RWPE2 (cell line): ENCODE measurements at regions not wholly inside any gene's neighbourhood (a gene's known extent, or its start where the extent isn't known, plus 50 kb on each side); places are given as distances from the start of the nearest gene placed in this dataset.

Source experiments
- ATAC-seq: fragments of 200-7000 bp; cut with Tn5 transposase; 3 replicates; pipeline ENCODE4 v1.9.1; 2021; ENCODE audit warnings: low read depth
- DNase-seq: peaks from one replicate; pipeline ENCODE4 v3.0.0-alpha.2; 2020; ENCODE audit warnings: low spot score
- H3K27ac ChIP-seq: fragments of 450-650 bp; 2 replicates; pipeline ENCODE4 v1.5.1; 2017; ENCODE audit warnings: mild to moderate bottlenecking; ENCODE audit not compliant: poor library complexity, severe bottlenecking
- H3K27me3 ChIP-seq: fragments of 250-450 bp; sonication (Bioruptor Pico); 2 replicates; pipeline ENCODE4 v1.5.1; 2021; ENCODE audit warnings: mild to moderate bottlenecking, moderate library complexity; ENCODE audit not compliant: insufficient read depth, poor library complexity, severe bottlenecking
- H3K36me3 ChIP-seq: fragments of 250-450 bp; sonication (Bioruptor Pico); 2 replicates; pipeline ENCODE4 v1.5.1; 2020; ENCODE audit warnings: low read depth, mild to moderate bottlenecking, moderate library complexity
- H3K4me1 ChIP-seq: fragments of 250-450 bp; sonication (Bioruptor Pico); 2 replicates; pipeline ENCODE4 v1.5.1; 2021; ENCODE audit warnings: mild to moderate bottlenecking, moderate library complexity; ENCODE audit not compliant: insufficient read depth, poor library complexity, severe bottlenecking
- H3K4me3 ChIP-seq: fragments of 250-450 bp; sonication (Bioruptor Pico); 2 replicates; pipeline ENCODE4 v1.5.1; 2021; ENCODE audit warnings: mild to moderate bottlenecking, moderate library complexity; ENCODE audit not compliant: severe bottlenecking
- H3K9me3 ChIP-seq: fragments of 250-450 bp; sonication (Bioruptor Pico); 2 replicates; pipeline ENCODE4 v1.5.1; 2021; ENCODE audit warnings: mild to moderate bottlenecking, moderate library complexity; ENCODE audit not compliant: severe bottlenecking
- TF ChIP-seq, protein P1 (sequence below): fragments of 450-650 bp; IDR thresholded peaks from one replicate; pipeline ENCODE4 v1.5.1; 2017; ENCODE audit warnings: mild to moderate bottlenecking, moderate library complexity; ENCODE audit not compliant: poor library complexity, severe bottlenecking

GRCh38 chr7:26603631-26604030, 260.8 kb downstream of the SKAP2 start:
- ATAC-seq: peak; percentile 100
- DNase-seq: no peak

GRCh38 chr7:26608402-26608801, 256.0 kb downstream of the SKAP2 start:
- Histone ChIP-seq H3K27me3 (no peaks in the 10 kb centered on the region), H3K9me3 (no peaks in the 10 kb centered on the region), H3K4me1 (peaks cover 4% of the 10 kb centered on the region), H3K4me3 (no peak overlapping the region), H3K36me3 (no peaks in the 10 kb centered on the region), H3K27ac (no peak overlapping the region)
- ATAC-seq: no peak
- TF ChIP-seq, protein P1, sequence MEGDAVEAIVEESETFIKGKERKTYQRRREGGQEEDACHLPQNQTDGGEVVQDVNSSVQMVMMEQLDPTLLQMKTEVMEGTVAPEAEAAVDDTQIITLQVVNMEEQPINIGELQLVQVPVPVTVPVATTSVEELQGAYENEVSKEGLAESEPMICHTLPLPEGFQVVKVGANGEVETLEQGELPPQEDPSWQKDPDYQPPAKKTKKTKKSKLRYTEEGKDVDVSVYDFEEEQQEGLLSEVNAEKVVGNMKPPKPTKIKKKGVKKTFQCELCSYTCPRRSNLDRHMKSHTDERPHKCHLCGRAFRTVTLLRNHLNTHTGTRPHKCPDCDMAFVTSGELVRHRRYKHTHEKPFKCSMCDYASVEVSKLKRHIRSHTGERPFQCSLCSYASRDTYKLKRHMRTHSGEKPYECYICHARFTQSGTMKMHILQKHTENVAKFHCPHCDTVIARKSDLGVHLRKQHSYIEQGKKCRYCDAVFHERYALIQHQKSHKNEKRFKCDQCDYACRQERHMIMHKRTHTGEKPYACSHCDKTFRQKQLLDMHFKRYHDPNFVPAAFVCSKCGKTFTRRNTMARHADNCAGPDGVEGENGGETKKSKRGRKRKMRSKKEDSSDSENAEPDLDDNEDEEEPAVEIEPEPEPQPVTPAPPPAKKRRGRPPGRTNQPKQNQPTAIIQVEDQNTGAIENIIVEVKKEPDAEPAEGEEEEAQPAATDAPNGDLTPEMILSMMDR: no peak
- no peak for DNase-seq

More at GRCh38 chr7:26603631-26604030, 260.8 kb downstream of the SKAP2 start:
- TF ChIP-seq, protein P1: no peak
- H3K36me3 ChIP-seq: no peaks in the 10 kb centered on the region
- H3K4me3 ChIP-seq: no peak overlapping the region
- H3K4me1 ChIP-seq: peaks cover 8% of the 10 kb centered on the region
- H3K27ac ChIP-seq: no peak overlapping the region
- no peaks in the 10 kb centered on the region for H3K9me3 ChIP-seq
- no peaks in the 10 kb centered on the region for H3K27me3 ChIP-seq

DNA sequence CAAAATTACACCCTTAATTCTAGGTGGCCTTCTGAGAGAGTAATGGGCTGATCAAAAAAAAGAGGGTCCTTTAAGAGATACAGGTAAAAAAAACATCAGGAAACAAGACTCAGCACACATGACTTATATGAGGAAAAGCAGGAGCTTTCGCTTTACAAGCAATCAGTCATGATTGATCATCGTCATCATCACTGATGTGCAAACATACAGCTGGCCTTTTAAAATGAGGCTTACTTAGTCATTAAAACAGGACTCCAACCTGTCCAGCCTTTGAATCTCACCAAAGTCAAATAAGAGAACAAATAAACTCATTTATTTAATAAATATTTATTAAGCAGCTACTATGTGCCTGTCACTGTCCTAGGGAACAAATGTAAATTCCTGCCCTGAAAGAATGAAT, 255.3 kb downstream of the SKAP2 start:
- ATAC-seq: no peak
- H3K27me3 ChIP-seq: no peaks in the 10 kb centered on the region

DNA sequence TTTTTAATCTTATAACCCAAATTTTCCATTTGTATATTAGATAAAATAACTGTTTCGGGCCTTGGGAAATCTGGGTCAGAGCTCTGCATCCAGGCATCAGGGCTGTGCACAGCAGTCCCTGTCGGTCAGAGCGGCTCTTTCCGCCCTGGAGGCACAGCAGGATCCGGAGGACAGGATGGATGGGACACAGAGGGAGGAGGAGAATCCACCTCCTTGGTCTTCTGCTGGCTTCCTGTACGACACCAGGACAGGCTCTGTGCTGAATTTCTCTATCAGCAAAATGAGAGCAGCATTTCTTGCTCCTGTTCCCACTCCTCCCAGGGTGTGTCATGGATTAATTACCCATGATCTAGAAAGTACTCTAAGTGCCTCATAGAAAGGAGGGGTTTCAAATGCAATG, 254.9 kb downstream of the SKAP2 start:
- ATAC-seq (no peak), DNase-seq (no peak)
- no peaks in the 10 kb centered on the region for H3K27me3 ChIP-seq
- H3K4me3 ChIP-seq: no peak overlapping the region
- H3K4me1 ChIP-seq: no peaks in the 10 kb centered on the region
- H3K27ac ChIP-seq: no peak overlapping the region
- TF ChIP-seq, protein P1: no peak
- H3K36me3 ChIP-seq: no peaks in the 10 kb centered on the region
- no peaks in the 10 kb centered on the region for H3K9me3 ChIP-seq

More for the DNA sequence above, 255.3 kb downstream of the SKAP2 start:
- Histone ChIP-seq H3K36me3 (no peaks in the 10 kb centered on the region), H3K4me1 (no peaks in the 10 kb centered on the region), H3K9me3 (no peaks in the 10 kb centered on the region), H3K27ac (no peak overlapping the region), H3K4me3 (no peak overlapping the region)
- DNase-seq: no peak
- TF ChIP-seq, protein P1: no peak

- TF ChIP-seq, protein P1: no peak
- Histone ChIP-seq H3K4me1 (no peaks in the 10 kb centered on the region), H3K27me3 (no peaks in the 10 kb centered on the region), H3K4me3 (no peak overlapping the region), H3K9me3 (no peaks in the 10 kb centered on the region), H3K27ac (no peak overlapping the region), H3K36me3 (no peaks in the 10 kb centered on the region)
- DNase-seq: no peak
- no peak for ATAC-seq
These were observed 251.6 kb downstream of the SKAP2 start for GRCh38 chr7:26612742-26613141.
